ENCODE measurements at regions not wholly inside any gene's neighbourhood (a gene's known extent, or its start where the extent isn't known, plus 50 kb on each side); places are given as distances from the start of the nearest gene placed in this dataset.
"Not testable (repeated sequence)": the region's sequence is repeated elsewhere in the genome, so short reads cannot be mapped to it uniquely, and the experiment has no call there.

GRCh38 chr10:9853405-9854355, 1164.0 kb upstream of the CELF2 start:
- peaks cover 14% of the 10 kb centered on the region for H3K9me3 ChIP-seq (ENCODE audit: low read depth)
- no peak overlapping the region for H3K4me2 ChIP-seq
- H3K36me3 ChIP-seq, result peaks cover 4% of the 10 kb centered on the region
- peaks cover 2% of the 10 kb centered on the region for H3K36me3 Mint-ChIP-seq
- no peaks in the 10 kb centered on the region for H3K79me2 ChIP-seq (ENCODE audit: low read depth)
- H3K4me1 ChIP-seq, result no peaks in the 10 kb centered on the region
- H3K4me3 ChIP-seq, result no peak overlapping the region
- TF ChIP-seq EZH2phosphoT487 (IDR thresholded peaks at IDR 0.05) (no peak), CTCF (IDR thresholded peaks at IDR 0.05) (no peak), EZH2 (IDR thresholded peaks at IDR 0.05) (no peak)
- no peaks in the 10 kb centered on the region for H3K27me3 ChIP-seq
- no peak overlapping the region for H2AFZ ChIP-seq (replicated peaks)
- no peak overlapping the region for H3K27ac ChIP-seq
- H3K4me3 Mint-ChIP-seq, result no peak overlapping the region
- no peaks in the 10 kb centered on the region for H3F3A ChIP-seq (ENCODE audit: low read depth)
- no peak for DNase-seq (ENCODE audit: low spot score)
- H3K9me3 Mint-ChIP-seq, result peaks cover 20% of the 10 kb centered on the region
- H3K27me3 Mint-ChIP-seq (ENCODE audit: insufficient read depth, low read depth), result no peaks in the 10 kb centered on the region
- H3K4me1 Mint-ChIP-seq, result no peaks in the 10 kb centered on the region
- H3K27ac Mint-ChIP-seq, result no peak overlapping the region
- no peaks in the 10 kb centered on the region for H4K20me1 ChIP-seq (ENCODE audit: low read depth)
- H3K9ac ChIP-seq, result no peak overlapping the region

GRCh38 chr10:9855451-9855850, 1162.2 kb upstream of the CELF2 start:
- H2AFZ ChIP-seq (replicated peaks); H3K4me3 ChIP-seq; H3K27me3 ChIP-seq; H3K9ac ChIP-seq; H3K4me2 ChIP-seq; H3F3A ChIP-seq (ENCODE audit: low read depth); H3K36me3 ChIP-seq; DNase-seq (ENCODE audit: low spot score); H3K4me1 Mint-ChIP-seq; H3K4me1 ChIP-seq; H3K27me3 Mint-ChIP-seq (ENCODE audit: insufficient read depth, low read depth); H3K27ac Mint-ChIP-seq; H4K20me1 ChIP-seq (ENCODE audit: low read depth); H3K27ac ChIP-seq; H3K79me2 ChIP-seq (ENCODE audit: low read depth); H3K4me3 Mint-ChIP-seq; H3K36me3 Mint-ChIP-seq: not testable (repeated sequence)
- peaks cover 20% of the 10 kb centered on the region for H3K9me3 Mint-ChIP-seq
- peaks cover 14% of the 10 kb centered on the region for H3K9me3 ChIP-seq (ENCODE audit: low read depth)

DNA sequence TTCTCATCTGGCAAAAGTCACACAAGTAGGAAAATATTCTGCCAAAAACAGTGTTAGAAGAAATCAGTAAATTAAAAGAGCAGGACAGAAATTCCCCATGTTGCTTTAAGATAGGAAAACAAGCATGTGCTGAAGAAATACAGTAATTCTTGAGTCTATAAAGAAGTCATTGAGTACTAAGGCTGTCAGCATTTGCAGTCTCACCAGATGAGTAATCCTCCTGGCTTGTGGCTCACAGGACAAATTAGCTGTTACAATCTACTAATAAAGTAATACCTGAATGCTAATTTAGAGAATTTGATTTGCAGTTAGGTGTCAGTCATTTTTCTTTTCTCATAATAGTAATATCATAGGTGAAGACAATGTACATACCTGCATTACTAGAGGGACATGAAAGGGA, 1158.9 kb upstream of the CELF2 start:
- no peaks in the 10 kb centered on the region for H3K4me1 ChIP-seq
- no peaks in the 10 kb centered on the region for H3F3A ChIP-seq (ENCODE audit: low read depth)
- no peak overlapping the region for H3K4me3 Mint-ChIP-seq
- H3K36me3 ChIP-seq, result no peaks in the 10 kb centered on the region
- no peak for DNase-seq (ENCODE audit: low spot score)
- TF ChIP-seq EZH2 (IDR thresholded peaks at IDR 0.05) (no peak), CTCF (IDR thresholded peaks at IDR 0.05) (no peak), EZH2phosphoT487 (IDR thresholded peaks at IDR 0.05) (no peak)
- no peaks in the 10 kb centered on the region for H4K20me1 ChIP-seq (ENCODE audit: low read depth)
- no peaks in the 10 kb centered on the region for H3K27me3 ChIP-seq
- H3K9ac ChIP-seq, result no peak overlapping the region
- H3K27me3 Mint-ChIP-seq (ENCODE audit: insufficient read depth, low read depth), result no peaks in the 10 kb centered on the region
- H3K4me3 ChIP-seq, result no peak overlapping the region
- H3K27ac ChIP-seq, result no peak overlapping the region
- peaks cover 2% of the 10 kb centered on the region for H3K36me3 Mint-ChIP-seq
- H3K4me2 ChIP-seq, result no peak overlapping the region
- no peaks in the 10 kb centered on the region for H3K4me1 Mint-ChIP-seq
- no peaks in the 10 kb centered on the region for H3K79me2 ChIP-seq (ENCODE audit: low read depth)
- H3K9me3 Mint-ChIP-seq, result peaks cover 4% of the 10 kb centered on the region
- H3K9me3 ChIP-seq (ENCODE audit: low read depth), result no peaks in the 10 kb centered on the region
- H3K27ac Mint-ChIP-seq, result no peak overlapping the region
- H2AFZ ChIP-seq (replicated peaks), result no peak overlapping the region

DNA sequence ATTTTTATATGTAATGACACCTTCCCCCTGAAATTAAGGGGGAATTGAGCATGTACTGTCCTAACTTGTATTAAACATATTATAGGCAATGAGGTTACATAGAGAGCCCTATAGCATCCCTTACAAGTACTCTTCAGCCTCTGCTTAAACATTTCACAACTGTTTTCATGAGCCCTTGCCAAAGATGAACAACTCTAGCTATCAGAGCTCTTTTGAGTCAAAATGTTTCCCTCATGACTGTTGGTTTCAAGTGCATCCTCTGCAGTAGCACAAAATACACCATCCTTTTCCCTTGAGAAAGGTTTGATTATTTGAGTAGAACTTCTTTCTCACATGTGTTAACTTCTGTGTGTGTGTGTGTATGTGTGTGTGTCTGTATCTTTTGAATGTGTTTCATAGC, 1157.6 kb upstream of the CELF2 start:
- Histone ChIP-seq H2AFZ (replicated peaks) (no peak overlapping the region), H3K4me3 (no peak overlapping the region), H3K27ac (no peak overlapping the region), H3K9me3 (ENCODE audit: low read depth) (no peaks in the 10 kb centered on the region), H3K27me3 (no peaks in the 10 kb centered on the region), H3K36me3 (no peaks in the 10 kb centered on the region), H3K9ac (no peak overlapping the region), H3K4me2 (no peak overlapping the region), H4K20me1 (ENCODE audit: low read depth) (no peaks in the 10 kb centered on the region), H3K79me2 (ENCODE audit: low read depth) (no peaks in the 10 kb centered on the region), H3F3A (ENCODE audit: low read depth) (no peaks in the 10 kb centered on the region), H3K4me1 (no peaks in the 10 kb centered on the region)
- H3K36me3 Mint-ChIP-seq, result no peaks in the 10 kb centered on the region
- H3K4me1 Mint-ChIP-seq, result no peaks in the 10 kb centered on the region
- H3K27ac Mint-ChIP-seq, result no peak overlapping the region
- H3K9me3 Mint-ChIP-seq, result peaks cover 3% of the 10 kb centered on the region
- H3K4me3 Mint-ChIP-seq, result no peak overlapping the region
- no peaks in the 10 kb centered on the region for H3K27me3 Mint-ChIP-seq (ENCODE audit: insufficient read depth, low read depth)
- TF ChIP-seq EZH2 (IDR thresholded peaks at IDR 0.05) (no peak), CTCF (IDR thresholded peaks at IDR 0.05) (no peak), EZH2phosphoT487 (IDR thresholded peaks at IDR 0.05) (no peak)
- no peak for DNase-seq (ENCODE audit: low spot score)

All from neural progenitor cell (in vitro differentiated cells).